ENCODE measurements at regions not wholly inside any gene's neighbourhood (a gene's known extent, or its start where the extent isn't known, plus 50 kb on each side); places are given as distances from the start of the nearest gene placed in this dataset.

GRCh38 chr4:104941661-104942062 is 205.0 kb upstream of the TET2 start (continued):
- TF ChIP-seq BCLAF1 (IDR thresholded peaks at IDR 0.05) (no peak), NBN (IDR thresholded peaks at IDR 0.05) (no peak), ATF3 (IDR thresholded peaks at IDR 0.05; ENCODE audit: borderline replicate concordance, extremely low read depth, low read depth, low read length) (no peak), CBFB (IDR thresholded peaks at IDR 0.05; ENCODE audit: low read depth) (no peak), SMAD5 (IDR thresholded peaks at IDR 0.05; ENCODE audit: low read depth) (no peak), NR2C2 (IDR thresholded peaks at IDR 0.05; ENCODE audit: borderline replicate concordance, control insufficient read depth, insufficient read length, low read depth) (no peak), CREM (IDR thresholded peaks at IDR 0.05; ENCODE audit: low read depth) (0 out of 2 replicates have a peak, but pooled peaks have one; percentile 7), ZNF207 (IDR thresholded peaks at IDR 0.05; ENCODE audit: borderline replicate concordance) (no peak), ZNF24 (IDR thresholded peaks at IDR 0.05) (no peak), IRF4 (IDR thresholded peaks at IDR 0.05; ENCODE audit: low read depth, low read length) (no peak), E2F4 (IDR thresholded peaks at IDR 0.05; ENCODE audit: low read depth, low read length) (no peak), TCF12 (IDR thresholded peaks at IDR 0.05; ENCODE audit: low read depth, low read length) (no peak), RFX5 (IDR thresholded peaks at IDR 0.05; ENCODE audit: low read depth, low read length) (no peak), CHD2 (IDR thresholded peaks at IDR 0.05; ENCODE audit: borderline replicate concordance, low read depth, low read length) (no peak), E4F1 (IDR thresholded peaks at IDR 0.05; ENCODE audit: borderline replicate concordance, partially characterized antibody) (no peak), ZNF622 (IDR thresholded peaks at IDR 0.05) (no peak), BMI1 (IDR thresholded peaks at IDR 0.05; ENCODE audit: borderline replicate concordance) (no peak), MEF2A (IDR thresholded peaks at IDR 0.05; ENCODE audit: insufficient read depth, low read depth, low read length) (0 out of 2 replicates have a peak, but pooled peaks have one; percentile 18), PRDM15 (CRISPR knock-in tag; IDR thresholded peaks at IDR 0.05) (no peak)

All from GM12878 (cell line).